22Rv1 (cell line): ENCODE measurements at regions not wholly inside any gene's neighbourhood (a gene's known extent, or its start where the extent isn't known, plus 50 kb on each side); places are given as distances from the start of the nearest gene placed in this dataset.

Source experiments
- ZFX ChIP-seq: fragments of 450-650 bp; IDR thresholded peaks from 2 replicates; pipeline ENCODE4 v1.6.1; 2017; ENCODE audit warnings: antibody characterized with exemption, borderline replicate concordance
- TF ChIP-seq, protein P1 (sequence below): fragments of 450-650 bp; IDR thresholded peaks from 2 replicates; pipeline ENCODE4 v1.5.1; 2017; ENCODE audit warnings: mild to moderate bottlenecking

DNA sequence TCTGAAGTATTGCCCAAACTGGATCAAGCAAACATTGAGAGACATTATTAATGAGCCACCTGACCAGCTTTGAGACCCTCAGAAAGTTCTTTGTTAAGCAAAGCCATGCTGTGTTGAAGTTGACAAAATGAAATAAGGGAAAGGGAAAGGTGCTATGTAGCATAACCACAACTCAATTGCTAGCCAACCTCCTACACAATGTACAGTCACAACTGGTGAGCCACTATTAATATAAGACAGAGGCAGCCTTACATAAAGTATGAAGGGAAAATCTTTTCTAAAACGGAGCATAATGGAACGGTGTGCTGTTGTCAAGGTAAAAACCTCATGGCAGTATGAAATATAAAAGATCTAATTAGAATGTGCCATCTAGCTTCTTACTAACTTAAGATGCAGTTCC is 375.8 kb upstream of the ST8SIA4 start:
- TF ChIP-seq, protein P1, sequence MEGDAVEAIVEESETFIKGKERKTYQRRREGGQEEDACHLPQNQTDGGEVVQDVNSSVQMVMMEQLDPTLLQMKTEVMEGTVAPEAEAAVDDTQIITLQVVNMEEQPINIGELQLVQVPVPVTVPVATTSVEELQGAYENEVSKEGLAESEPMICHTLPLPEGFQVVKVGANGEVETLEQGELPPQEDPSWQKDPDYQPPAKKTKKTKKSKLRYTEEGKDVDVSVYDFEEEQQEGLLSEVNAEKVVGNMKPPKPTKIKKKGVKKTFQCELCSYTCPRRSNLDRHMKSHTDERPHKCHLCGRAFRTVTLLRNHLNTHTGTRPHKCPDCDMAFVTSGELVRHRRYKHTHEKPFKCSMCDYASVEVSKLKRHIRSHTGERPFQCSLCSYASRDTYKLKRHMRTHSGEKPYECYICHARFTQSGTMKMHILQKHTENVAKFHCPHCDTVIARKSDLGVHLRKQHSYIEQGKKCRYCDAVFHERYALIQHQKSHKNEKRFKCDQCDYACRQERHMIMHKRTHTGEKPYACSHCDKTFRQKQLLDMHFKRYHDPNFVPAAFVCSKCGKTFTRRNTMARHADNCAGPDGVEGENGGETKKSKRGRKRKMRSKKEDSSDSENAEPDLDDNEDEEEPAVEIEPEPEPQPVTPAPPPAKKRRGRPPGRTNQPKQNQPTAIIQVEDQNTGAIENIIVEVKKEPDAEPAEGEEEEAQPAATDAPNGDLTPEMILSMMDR = no peak
- TF ChIP-seq ZFX = no peak
